ENCODE measurements at regions not wholly inside any gene's neighbourhood (a gene's known extent, or its start where the extent isn't known, plus 50 kb on each side); places are given as distances from the start of the nearest gene placed in this dataset.

- intact Hi-C loops (cut with micrococcal nuclease), result no loop called here
Observed at GRCh38 chr11:91664521-91664920, 560.1 kb upstream of the FAT3 start.

GRCh38 chr11:91660036-91660435 lies 564.6 kb upstream of the FAT3 start:
- intact Hi-C loops (cut with micrococcal nuclease), result no loop called here

- intact Hi-C loops (cut with micrococcal nuclease), result no loop called here
Observed at GRCh38 chr11:91654686-91655085, 569.9 kb upstream of the FAT3 start.

GRCh38 chr11:91653079-91653754 lies 571.4 kb upstream of the FAT3 start:
- intact Hi-C loops (cut with micrococcal nuclease), result no loop called here

GRCh38 chr11:91650802-91651201 lies 573.8 kb upstream of the FAT3 start:
- intact Hi-C loops (cut with micrococcal nuclease), result no loop called here

GRCh38 chr11:91641153-91641552 lies 583.5 kb upstream of the FAT3 start:
- intact Hi-C loops (cut with micrococcal nuclease), result no loop called here

- intact Hi-C loops (cut with micrococcal nuclease), result no loop called here
Observed at GRCh38 chr11:91639359-91639758, 585.3 kb upstream of the FAT3 start.

- intact Hi-C loops (cut with micrococcal nuclease), result no loop called here
Observed at GRCh38 chr11:91630916-91631673, 593.5 kb upstream of the FAT3 start.

GRCh38 chr11:91625495-91625894 lies 599.1 kb upstream of the FAT3 start:
- intact Hi-C loops (cut with micrococcal nuclease), result no loop called here

GRCh38 chr11:91624021-91624420 lies 600.6 kb upstream of the FAT3 start:
- intact Hi-C loops (cut with micrococcal nuclease), result no loop called here

GRCh38 chr11:91608677-91609076 lies 615.9 kb upstream of the FAT3 start:
- intact Hi-C loops (cut with micrococcal nuclease), result no loop called here

- intact Hi-C loops (cut with micrococcal nuclease), result no loop called here
Observed at GRCh38 chr11:91596111-91596510, 628.5 kb upstream of the FAT3 start.

- intact Hi-C loops (cut with micrococcal nuclease), result no loop called here
Observed at GRCh38 chr11:91591021-91591420, 633.6 kb upstream of the FAT3 start.

GRCh38 chr11:91587131-91587530 lies 637.5 kb upstream of the FAT3 start:
- intact Hi-C loops (cut with micrococcal nuclease), result no loop called here

GRCh38 chr11:91585035-91585801 lies 639.4 kb upstream of the FAT3 start:
- intact Hi-C loops (cut with micrococcal nuclease), result no loop called here

GRCh38 chr11:91563176-91563575 lies 661.4 kb upstream of the FAT3 start:
- intact Hi-C loops (cut with micrococcal nuclease), result no loop called here

GRCh38 chr11:91560434-91560833 lies 664.2 kb upstream of the FAT3 start:
- intact Hi-C loops (cut with micrococcal nuclease), result no loop called here

GRCh38 chr11:91538065-91538464 lies 686.6 kb upstream of the FAT3 start:
- intact Hi-C loops (cut with micrococcal nuclease), result no loop called here

GRCh38 chr11:91536366-91536765 lies 688.3 kb upstream of the FAT3 start:
- intact Hi-C loops (cut with micrococcal nuclease), result no loop called here

GRCh38 chr11:91528965-91529364 lies 695.7 kb upstream of the FAT3 start:
- intact Hi-C loops (cut with micrococcal nuclease), result no loop called here

GRCh38 chr11:91527380-91528030 lies 697.1 kb upstream of the FAT3 start:
- intact Hi-C loops (cut with micrococcal nuclease), result no loop called here

- intact Hi-C loops (cut with micrococcal nuclease), result no loop called here
Observed at GRCh38 chr11:91513734-91514133, 710.9 kb upstream of the FAT3 start.

Data from T-helper 1 cell treated with Interleukin-12 subunit alpha and Interleukin-12 subunit beta and Interleukin-4 antibody, amounts not matched to agents 30 ng/mL and 1 ng/mL, for 36 hours (primary cell).